ENCODE measurements at regions not wholly inside any gene's neighbourhood (a gene's known extent, or its start where the extent isn't known, plus 50 kb on each side); places are given as distances from the start of the nearest gene placed in this dataset.

- Histone ChIP-seq H3K4me1 (no peaks in the 10 kb centered on the region), H3K4me3 (no peak overlapping the region), H3K9me3 (no peaks in the 10 kb centered on the region), H3K36me3 (no peaks in the 10 kb centered on the region), H3K27ac (no peak overlapping the region), H3K27me3 (no peaks in the 10 kb centered on the region)
- intact Hi-C loops (cut with DNase I; ENCODE audit: low total_unique reads) = no loop called here
- DNase-seq = no peak
- TF ChIP-seq POLR2AphosphoS5 (IDR thresholded peaks at IDR 0.05) = no peak
- TF ChIP-seq EP300 (IDR thresholded peaks at IDR 0.05) = no peak
- TF ChIP-seq POLR2A (IDR thresholded peaks at IDR 0.05) = no peak
- TF ChIP-seq CTCF (IDR thresholded peaks at IDR 0.05) = no peak
- 72 to 79% (median 78%) methylated on average over 3 of the region's 3 CpGs for WGBS, 5 donors
These were observed 352.4 kb upstream of the MEOX2 start for GRCh38 chr7:16038906-16039305.

GRCh38 chr7:16035392-16035791, 348.9 kb upstream of the MEOX2 start:
- 73 to 90% (median 85%) methylated on average over 1 of the region's 1 CpG for WGBS, 5 donors
- no peak for DNase-seq
- Histone ChIP-seq H3K4me1 (no peaks in the 10 kb centered on the region), H3K27ac (no peak overlapping the region), H3K4me3 (no peak overlapping the region), H3K27me3 (no peaks in the 10 kb centered on the region), H3K9me3 (no peaks in the 10 kb centered on the region), H3K36me3 (no peaks in the 10 kb centered on the region)
- intact Hi-C loops (cut with DNase I; ENCODE audit: low total_unique reads) = no loop called here
- TF ChIP-seq EP300 (IDR thresholded peaks at IDR 0.05) = no peak
- no peak for TF ChIP-seq POLR2AphosphoS5 (IDR thresholded peaks at IDR 0.05)
- TF ChIP-seq CTCF (IDR thresholded peaks at IDR 0.05) = no peak
- no peak for TF ChIP-seq POLR2A (IDR thresholded peaks at IDR 0.05)

GRCh38 chr7:16034866-16035265, 348.4 kb upstream of the MEOX2 start:
- 87 to 100% (median 97%) methylated on average over 1 of the region's 1 CpG for WGBS, 5 donors
- TF ChIP-seq POLR2AphosphoS5 (IDR thresholded peaks at IDR 0.05) (no peak), EP300 (IDR thresholded peaks at IDR 0.05) (no peak), POLR2A (IDR thresholded peaks at IDR 0.05) (no peak), CTCF (IDR thresholded peaks at IDR 0.05) (no peak)

GRCh38 chr7:16034353-16034752, 347.9 kb upstream of the MEOX2 start:
- Histone ChIP-seq H3K4me3 (no peak overlapping the region), H3K27ac (no peak overlapping the region), H3K36me3 (no peaks in the 10 kb centered on the region), H3K27me3 (no peaks in the 10 kb centered on the region), H3K9me3 (no peaks in the 10 kb centered on the region), H3K4me1 (no peaks in the 10 kb centered on the region)
- no peak for DNase-seq
- WGBS, 5 donors = 75 to 89% (median 82%) methylated on average over 2 of the region's 2 CpGs
- no peak for TF ChIP-seq EP300 (IDR thresholded peaks at IDR 0.05)
- TF ChIP-seq POLR2AphosphoS5 (IDR thresholded peaks at IDR 0.05) = no peak
- TF ChIP-seq POLR2A (IDR thresholded peaks at IDR 0.05) = no peak
- no peak for TF ChIP-seq CTCF (IDR thresholded peaks at IDR 0.05)
- intact Hi-C loops (cut with DNase I; ENCODE audit: low total_unique reads) = no loop called here

More at GRCh38 chr7:16034866-16035265, 348.4 kb upstream of the MEOX2 start:
- DNase-seq = no peak
- Histone ChIP-seq H3K4me1 (no peaks in the 10 kb centered on the region), H3K27me3 (no peaks in the 10 kb centered on the region), H3K9me3 (no peaks in the 10 kb centered on the region), H3K27ac (no peak overlapping the region), H3K4me3 (no peak overlapping the region), H3K36me3 (no peaks in the 10 kb centered on the region)
- intact Hi-C loops (cut with DNase I; ENCODE audit: low total_unique reads) = no loop called here
